Stomach (tissue), 8 donors: ENCODE measurements at regions not wholly inside any gene's neighbourhood (a gene's known extent, or its start where the extent isn't known, plus 50 kb on each side); places are given as distances from the start of the nearest gene placed in this dataset.
"Not testable (repeated sequence)": the region's sequence is repeated elsewhere in the genome, so short reads cannot be mapped to it uniquely, and the experiment has no call there.

ENCODE experiments used
- DNase-seq, 2 donors: peaks; one replicate each; pipeline versions ENCODE4 v3.0.0 to v3.0.0-alpha.2; 2013 to 2019
- H3K27ac ChIP-seq, 5 donors: fragments of 200-600 bp in 4 of 5; sonication (generic) in 4 of 5; one replicate each; pipeline ENCODE4 v1.5.1; 2013 to 2019; ENCODE audit warnings: mild to moderate bottlenecking in 1 of 5, moderate library complexity in 1 of 5
- H3K27me3 ChIP-seq, 3 donors: fragments of 200-600 bp; sonication (generic); one replicate each; pipeline ENCODE4 v1.5.1; 2017 to 2019; ENCODE audit warnings: mixed run types in 1 of 3
- H3K36me3 ChIP-seq, 4 donors: fragments of 200-600 bp; sonication (generic); 1 replicate in 3 of 4; 2 replicates in 1 of 4; pipeline ENCODE4 v1.5.1; 2016 to 2019
- H3K4me1 ChIP-seq, 4 donors: fragments of 200-600 bp; sonication (generic); one replicate each; pipeline ENCODE4 v1.5.1; 2016 to 2019
- H3K4me3 ChIP-seq, 4 donors: fragments of 200-600 bp; sonication (generic) in 3 of 4; one replicate each; pipeline ENCODE4 v1.5.1; 2016 to 2019; ENCODE audit warnings: mild to moderate bottlenecking in 1 of 4
- H3K9me3 ChIP-seq, 4 donors: fragments of 200-600 bp; sonication (generic); one replicate each; pipeline ENCODE4 v1.5.1; 2016 to 2019
- EP300 ChIP-seq: sonication (generic); formaldehyde crosslinking; IDR thresholded peaks from one replicate; pipeline ENCODE4 v1.6.1; 2017; ENCODE audit warnings: antibody characterized with exemption
- POLR2A ChIP-seq, 4 donors: fragments of 450-650 bp; IDR thresholded peaks; one replicate each; pipeline ENCODE4 v1.6.1; 2016; ENCODE audit warnings: antibody characterized with exemption in 4 of 4, control low read depth in 2 of 4, mild to moderate bottlenecking in 1 of 4, moderate library complexity in 1 of 4
- POLR2AphosphoS5 ChIP-seq, 3 donors: sonication (generic); formaldehyde crosslinking; IDR thresholded peaks; one replicate each; pipeline ENCODE4 v1.6.1; 2016; ENCODE audit warnings: antibody characterized with exemption in 3 of 3
- WGBS, 5 donors: extraction: QIAGEN DNeasy Blood & Tissue Kit in 3 of 5; methylation state at CpG; one replicate each; pipeline versions ENCODE4 v1.1.5 to v1.1.7; 2013 to 2018; 5-methylcytosine and 5-hydroxymethylcytosine counted together
- intact Hi-C: fragments of 100-400 bp; cut with DNase I; formaldehyde crosslinking; loops from one replicate; pipeline ENCODE4 v1.15.1; 2023; ENCODE audit warnings: low total_unique reads
- TF ChIP-seq, protein P1 (sequence below), 7 experiments: fragments of 450-650 bp in 4 of 7; fragments of 200-600 bp in 3 of 7; sonication (generic) in 3 of 7; IDR thresholded peaks; one replicate each; pipeline ENCODE4 v1.5.1; 2016 to 2019; ENCODE audit warnings: antibody characterized with exemption in 7 of 7, control low read depth in 2 of 7, mild to moderate bottlenecking in 1 of 7
- donor health status: healthy with polysubstance abuse.
- donor health status: Bipolar disorder and iron deficiency.
- donor health status: healthy.

DNA sequence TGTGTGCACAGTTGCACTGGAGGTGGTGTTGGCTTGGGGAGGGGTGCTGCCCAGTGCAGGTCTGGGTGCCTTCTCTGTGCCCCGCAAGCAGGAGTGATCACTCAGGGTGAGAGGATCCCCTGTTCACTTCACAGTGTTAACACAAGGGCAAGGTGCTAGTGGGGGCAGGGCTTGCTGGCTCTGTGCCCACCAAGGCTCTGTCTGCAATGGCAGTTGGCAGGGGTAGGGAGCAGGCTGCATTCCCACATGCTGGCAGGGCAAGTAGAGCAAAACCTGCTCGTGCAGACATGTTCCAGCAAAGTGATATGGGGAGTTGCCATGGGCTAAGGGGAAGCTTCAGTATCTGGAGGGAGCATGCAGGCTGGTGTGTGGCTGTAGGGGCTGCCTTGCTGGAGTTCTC, 428.0 kb downstream of the ZNF674 start:
- intact Hi-C loops = no loop called here
- DNase-seq = peak in 1 of 2 donors; percentile 8
- H3K27me3 ChIP-seq = peaks cover 0 to 4% (median 0%) of the 10 kb centered on the region in 3 donors
- no peak overlapping the region for H3K4me3 ChIP-seq
- 48 to 80% (median 56%) methylated on average over 1 to 2 of the region's 2 CpGs for WGBS, 5 donors
- no peak overlapping the region for H3K27ac ChIP-seq
- TF ChIP-seq POLR2A (IDR thresholded peaks at IDR 0.05) (no peak), POLR2AphosphoS5 (IDR thresholded peaks at IDR 0.05) (no peak), EP300 (no peak)
- TF ChIP-seq, protein P1, sequence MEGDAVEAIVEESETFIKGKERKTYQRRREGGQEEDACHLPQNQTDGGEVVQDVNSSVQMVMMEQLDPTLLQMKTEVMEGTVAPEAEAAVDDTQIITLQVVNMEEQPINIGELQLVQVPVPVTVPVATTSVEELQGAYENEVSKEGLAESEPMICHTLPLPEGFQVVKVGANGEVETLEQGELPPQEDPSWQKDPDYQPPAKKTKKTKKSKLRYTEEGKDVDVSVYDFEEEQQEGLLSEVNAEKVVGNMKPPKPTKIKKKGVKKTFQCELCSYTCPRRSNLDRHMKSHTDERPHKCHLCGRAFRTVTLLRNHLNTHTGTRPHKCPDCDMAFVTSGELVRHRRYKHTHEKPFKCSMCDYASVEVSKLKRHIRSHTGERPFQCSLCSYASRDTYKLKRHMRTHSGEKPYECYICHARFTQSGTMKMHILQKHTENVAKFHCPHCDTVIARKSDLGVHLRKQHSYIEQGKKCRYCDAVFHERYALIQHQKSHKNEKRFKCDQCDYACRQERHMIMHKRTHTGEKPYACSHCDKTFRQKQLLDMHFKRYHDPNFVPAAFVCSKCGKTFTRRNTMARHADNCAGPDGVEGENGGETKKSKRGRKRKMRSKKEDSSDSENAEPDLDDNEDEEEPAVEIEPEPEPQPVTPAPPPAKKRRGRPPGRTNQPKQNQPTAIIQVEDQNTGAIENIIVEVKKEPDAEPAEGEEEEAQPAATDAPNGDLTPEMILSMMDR (IDR thresholded peaks at IDR 0.05) = no peak
- H3K36me3 ChIP-seq = no peaks in the 10 kb centered on the region
- H3K4me1 ChIP-seq = no peaks in the 10 kb centered on the region
- H3K9me3 ChIP-seq = peaks cover 0 to 10% (median 0%) of the 10 kb centered on the region in 4 donors

DNA sequence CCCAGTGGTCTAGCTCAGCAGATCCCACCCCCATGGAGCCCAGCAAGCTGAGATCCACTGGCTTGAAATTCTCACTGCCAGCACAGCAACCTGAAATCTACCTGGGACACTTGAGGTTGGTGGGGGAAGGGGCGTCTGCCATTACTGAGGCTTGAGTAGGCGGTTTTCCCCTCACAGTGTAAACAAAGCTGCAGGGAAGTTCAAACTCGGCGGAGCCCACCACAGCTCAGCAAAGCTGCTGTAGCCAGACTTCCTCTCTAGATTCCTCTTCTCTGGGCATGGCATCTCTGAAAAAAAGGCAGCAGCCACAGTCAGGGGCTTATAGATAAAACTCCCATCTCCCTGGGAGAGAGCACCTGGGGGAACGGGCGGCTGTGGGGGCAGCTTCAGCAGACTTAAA, 457.9 kb downstream of the ZNF674 start:
- H3K4me1 ChIP-seq, H3K27ac ChIP-seq, intact Hi-C loops, H3K36me3 ChIP-seq, DNase-seq, H3K27me3 ChIP-seq, H3K4me3 ChIP-seq: not testable (repeated sequence)
- 65 to 81% (median 76%) methylated on average over 4 to 6 of the region's 6 CpGs for WGBS, 5 donors
- H3K9me3 ChIP-seq = peaks cover 0 to 13% (median 0%) of the 10 kb centered on the region in 4 donors

DNA sequence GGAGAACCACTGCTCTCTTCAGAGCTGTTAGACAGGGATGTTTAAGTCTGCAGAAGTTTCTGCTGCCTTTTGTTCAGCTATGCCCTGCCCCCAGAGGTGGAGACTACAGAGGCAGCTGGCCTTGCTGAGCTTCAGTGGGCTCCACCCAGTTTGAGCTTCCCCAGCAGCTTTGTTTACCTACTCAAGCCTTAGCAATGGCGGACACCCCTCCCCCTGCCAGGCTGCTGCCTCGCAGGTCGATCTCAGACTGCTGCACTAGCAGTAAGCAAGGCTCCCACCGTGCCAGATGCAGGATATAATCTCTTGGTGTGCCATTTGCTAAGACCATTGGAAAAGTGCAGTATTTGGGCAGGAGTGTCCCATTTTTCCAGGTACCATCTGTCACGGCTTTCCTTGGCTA, 465.1 kb downstream of the ZNF674 start:
- H3K27ac ChIP-seq, H3K27me3 ChIP-seq, H3K4me3 ChIP-seq, intact Hi-C loops, DNase-seq, H3K4me1 ChIP-seq, H3K36me3 ChIP-seq: not testable (repeated sequence)
- H3K9me3 ChIP-seq = peaks cover 0 to 28% (median 8%) of the 10 kb centered on the region in 4 donors
- 76 to 94% (median 86%) methylated on average over 4 to 5 of the region's 5 CpGs; no CpG with 5 or more reads in 1 of the 5 donors for WGBS, 5 donors

DNA sequence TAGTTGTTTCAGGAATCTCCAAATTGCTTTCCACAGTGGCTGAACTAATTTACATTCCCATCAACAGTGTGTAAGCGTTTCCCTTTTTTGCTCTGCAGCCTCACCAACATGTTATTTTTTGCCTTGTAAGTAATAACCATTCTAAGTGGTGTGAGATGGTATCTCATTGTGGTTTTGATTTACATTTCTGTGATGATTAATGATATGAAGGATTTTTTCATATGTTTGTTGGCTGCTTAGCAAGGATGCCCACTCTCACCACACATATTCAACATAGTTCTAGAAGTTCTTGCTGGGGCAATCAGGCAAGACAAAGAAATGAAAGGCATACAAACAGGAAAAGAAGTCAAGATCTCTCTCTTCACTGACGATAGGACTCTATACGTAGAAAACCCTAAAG, 472.4 kb downstream of the ZNF674 start:
- 70 to 83% (median 78%) methylated on average over 3 of the region's 3 CpGs for WGBS, 5 donors
- no peak for DNase-seq
- Histone ChIP-seq H3K27ac (no peak overlapping the region), H3K27me3 (no peaks in the 10 kb centered on the region), H3K4me1 (no peaks in the 10 kb centered on the region), H3K36me3 (no peaks in the 10 kb centered on the region), H3K4me3 (no peak overlapping the region), H3K9me3 (peaks cover 0 to 16% (median 0%) of the 10 kb centered on the region in 4 donors)
- intact Hi-C loops = no loop called here
- TF ChIP-seq, protein P1 (IDR thresholded peaks at IDR 0.05) = no peak
- no peak for TF ChIP-seq POLR2AphosphoS5 (IDR thresholded peaks at IDR 0.05)
- no peak for TF ChIP-seq EP300
- no peak for TF ChIP-seq POLR2A (IDR thresholded peaks at IDR 0.05)

DNA sequence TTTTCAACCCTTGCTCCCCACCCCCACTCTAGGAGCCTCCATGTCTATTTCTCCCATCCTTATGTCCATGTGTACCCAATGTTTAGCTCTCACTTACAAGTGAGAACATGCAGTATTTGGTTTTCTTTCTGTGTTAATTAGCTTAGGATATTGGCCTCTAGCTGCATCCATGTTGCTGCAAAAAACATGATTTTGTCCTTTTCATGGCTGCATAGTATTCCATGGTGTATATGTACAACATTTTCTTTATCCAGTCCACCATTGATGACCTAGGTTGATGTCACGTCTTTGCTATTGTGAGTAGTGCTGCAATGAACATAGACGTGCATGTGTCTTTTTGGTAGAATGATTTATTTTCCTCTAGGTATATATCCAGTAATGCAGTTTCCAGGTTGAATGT, 472.8 kb downstream of the ZNF674 start:
- H3K4me3 ChIP-seq = no peak overlapping the region
- H3K9me3 ChIP-seq = peaks cover 0 to 18% (median under 1%) of the 10 kb centered on the region in 4 donors
- WGBS, 5 donors = 73 to 94% (median 89%) methylated on average over 2 of the region's 2 CpGs
- TF ChIP-seq POLR2AphosphoS5 (IDR thresholded peaks at IDR 0.05) (no peak), POLR2A (IDR thresholded peaks at IDR 0.05) (no peak), EP300 (no peak)
- TF ChIP-seq, protein P1 (IDR thresholded peaks at IDR 0.05) = no peak
- H3K36me3 ChIP-seq = no peaks in the 10 kb centered on the region
- no peak for DNase-seq
- no peaks in the 10 kb centered on the region for H3K27me3 ChIP-seq
- no peak overlapping the region for H3K27ac ChIP-seq
- H3K4me1 ChIP-seq = no peaks in the 10 kb centered on the region
- intact Hi-C loops = no loop called here
